Activated CD8-positive, alpha-beta T cell treated with anti-CD3 and anti-CD28 coated beads for 36 hours (primary cell): ENCODE measurements at regions not wholly inside any gene's neighbourhood (a gene's known extent, or its start where the extent isn't known, plus 50 kb on each side); places are given as distances from the start of the nearest gene placed in this dataset.

Source experiments
- ATAC-seq: fragments of 200-7000 bp; cut with Tn5 transposase; one replicate; pipeline ENCODE4 v1.10.0; 2021; ENCODE audit warnings: mild to moderate bottlenecking, moderate library complexity
- CTCF ChIA-PET: fragments of 350-600 bp; sonication (Branson Sonifier 250); formaldehyde crosslinking; loops from one replicate; lab custom pipeline; 2021; ENCODE audit warnings: antibody characterized with exemption; lab: Charles Lee
- POLR2A ChIA-PET: fragments of 350-600 bp; sonication (Branson Sonifier 250); formaldehyde crosslinking; loops from one replicate; lab custom pipeline; 2021; ENCODE audit warnings: antibody characterized with exemption; lab: Charles Lee
- DNase-seq: peaks from one replicate; pipeline ENCODE4 v3.0.0-alpha.2; 2020
- H3K27ac Mint-ChIP-seq: one replicate; pipeline ENCODE4 v1.8.0; 2021; ENCODE audit warnings: mild to moderate bottlenecking, mixed read lengths
- H3K27me3 Mint-ChIP-seq: one replicate; pipeline ENCODE4 v1.8.0; 2021; ENCODE audit warnings: mixed read lengths
- H3K36me3 Mint-ChIP-seq: one replicate; pipeline ENCODE4 v1.8.0; 2021; ENCODE audit warnings: low read depth, mixed read lengths
- H3K4me1 Mint-ChIP-seq: one replicate; pipeline ENCODE4 v1.8.0; 2021; ENCODE audit warnings: low read depth, mixed read lengths
- H3K4me3 Mint-ChIP-seq: one replicate; pipeline ENCODE4 v1.8.0; 2021; ENCODE audit warnings: mild to moderate bottlenecking, moderate library complexity, mixed read lengths
- H3K9me3 Mint-ChIP-seq: one replicate; pipeline ENCODE4 v1.8.0; 2021; ENCODE audit warnings: mixed read lengths
- CTCF ChIP-seq: fragments of 200-600 bp; IDR thresholded peaks from one replicate; pipeline ENCODE4 v1.8.0; 2022; ENCODE audit warnings: antibody characterized with exemption, mild to moderate bottlenecking
- intact Hi-C: fragments of 100-400 bp; cut with micrococcal nuclease; formaldehyde crosslinking; loops from one replicate; pipeline ENCODE4 v1.10.0; 2022

DNA sequence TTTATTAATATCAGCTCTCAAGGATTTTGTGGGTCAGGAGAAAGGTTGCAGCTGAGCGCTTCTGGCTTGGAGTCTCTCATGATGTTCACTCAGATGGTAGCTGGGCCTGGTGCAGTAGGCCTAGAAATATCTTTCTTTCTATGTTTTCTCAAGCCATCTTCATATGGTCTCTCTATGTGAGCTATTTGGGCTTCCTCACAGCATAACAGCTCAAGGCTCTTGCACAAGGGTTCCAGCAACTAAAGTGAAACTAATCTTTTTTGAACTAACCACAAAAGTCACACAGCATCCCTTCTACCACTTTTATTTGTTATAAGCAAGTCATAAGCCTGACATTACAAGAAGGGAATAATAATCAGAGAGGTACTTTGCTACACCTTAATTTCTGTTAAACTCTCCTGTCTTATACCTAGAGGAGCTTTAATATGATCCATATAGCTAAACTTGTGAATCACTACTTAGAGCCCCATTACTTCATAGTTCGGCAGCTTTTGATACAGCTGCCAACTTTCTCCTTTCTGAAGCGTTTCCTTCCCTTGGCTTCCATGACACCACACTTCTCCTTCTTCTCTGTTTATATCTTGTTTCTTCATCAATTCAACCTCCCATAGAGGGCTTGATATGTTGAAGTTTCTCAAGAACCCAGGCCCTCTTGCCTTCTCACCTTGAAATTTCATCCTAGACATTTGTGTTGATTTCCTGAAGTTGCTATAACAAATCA, 720.2 kb downstream of the LTN1 start:
- Mint-ChIP-seq H3K27me3 (no peaks in the 10 kb centered on the region), H3K36me3 (no peaks in the 10 kb centered on the region), H3K4me3 (no peak overlapping the region), H3K9me3 (no peaks in the 10 kb centered on the region), H3K27ac (no peak overlapping the region), H3K4me1 (no peaks in the 10 kb centered on the region)
- intact Hi-C loops = no loop called here
- ATAC-seq = no peak
- CTCF ChIA-PET = no interaction called here
- no peak for TF ChIP-seq CTCF
- DNase-seq = no peak
- POLR2A ChIA-PET = no interaction called here

DNA sequence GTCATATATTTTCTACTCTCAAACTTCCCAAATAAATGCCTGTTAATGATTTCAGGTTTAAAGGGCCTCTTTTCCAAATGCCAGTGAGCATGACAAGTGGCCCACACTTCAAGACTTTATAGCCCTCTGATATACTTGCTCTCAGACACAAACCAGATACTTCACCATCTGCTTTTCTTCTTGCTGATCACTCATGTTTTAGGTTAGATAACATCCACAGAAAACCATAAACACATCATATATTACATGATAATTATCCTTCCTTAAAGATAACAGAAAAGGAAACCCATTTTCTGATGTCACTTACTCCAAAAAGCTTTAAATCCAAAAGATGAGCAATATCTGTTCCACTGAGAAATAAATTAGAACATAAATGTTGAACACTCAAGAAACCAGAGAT, 723.5 kb downstream of the LTN1 start:
- no peaks in the 10 kb centered on the region for H3K9me3 Mint-ChIP-seq
- POLR2A ChIA-PET = no interaction called here
- CTCF ChIA-PET = no interaction called here
- ATAC-seq (no peak), DNase-seq (no peak)
- no peak overlapping the region for H3K4me3 Mint-ChIP-seq
- H3K27ac Mint-ChIP-seq = no peak overlapping the region
- H3K4me1 Mint-ChIP-seq = no peaks in the 10 kb centered on the region
- intact Hi-C loops = no loop called here
- no peaks in the 10 kb centered on the region for H3K27me3 Mint-ChIP-seq
- no peak for TF ChIP-seq CTCF
- H3K36me3 Mint-ChIP-seq = no peaks in the 10 kb centered on the region

- POLR2A ChIA-PET = no interaction called here
- TF ChIP-seq CTCF = no peak
- Mint-ChIP-seq H3K9me3 (no peaks in the 10 kb centered on the region), H3K27ac (no peak overlapping the region), H3K4me3 (no peak overlapping the region), H3K4me1 (no peaks in the 10 kb centered on the region), H3K27me3 (no peaks in the 10 kb centered on the region), H3K36me3 (no peaks in the 10 kb centered on the region)
- ATAC-seq (no peak), DNase-seq (no peak)
- intact Hi-C loops = no loop called here
- CTCF ChIA-PET = no interaction called here
Observed at GRCh38 chr21:28268685-28269084, 724.0 kb downstream of the LTN1 start.

- DNase-seq = no peak
- Mint-ChIP-seq H3K9me3 (no peaks in the 10 kb centered on the region), H3K4me1 (no peaks in the 10 kb centered on the region), H3K27ac (no peak overlapping the region), H3K36me3 (no peaks in the 10 kb centered on the region), H3K4me3 (no peak overlapping the region), H3K27me3 (no peaks in the 10 kb centered on the region)
- ChIA-PET CTCF (no interaction called here), POLR2A (no interaction called here)
- intact Hi-C loops = no loop called here
- TF ChIP-seq CTCF = no peak
- no peak for ATAC-seq
Observed at GRCh38 chr21:28267449-28267848, 725.2 kb downstream of the LTN1 start.

DNA sequence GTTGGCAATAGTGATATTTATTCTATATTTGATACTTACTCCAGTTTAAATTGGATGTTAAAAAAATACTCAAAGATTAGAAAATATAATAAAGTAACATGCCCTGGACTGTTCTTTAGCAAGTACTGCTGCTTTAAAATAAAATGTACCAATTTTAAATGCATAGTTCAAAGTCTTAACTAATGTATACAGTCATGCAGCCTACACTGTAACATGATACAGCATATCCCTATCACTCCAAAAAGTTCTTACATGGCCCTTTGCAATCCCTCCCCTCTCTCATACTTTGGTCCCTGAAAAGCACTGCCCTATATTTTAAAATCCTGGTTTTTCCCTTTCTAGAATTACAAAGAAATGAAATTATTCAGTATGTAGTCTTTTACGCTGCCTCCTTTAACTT, 726.6 kb downstream of the LTN1 start:
- Mint-ChIP-seq H3K27me3 (no peaks in the 10 kb centered on the region), H3K36me3 (no peaks in the 10 kb centered on the region), H3K4me3 (no peak overlapping the region), H3K4me1 (no peaks in the 10 kb centered on the region), H3K27ac (no peak overlapping the region), H3K9me3 (no peaks in the 10 kb centered on the region)
- DNase-seq (no peak), ATAC-seq (no peak)
- ChIA-PET POLR2A (no interaction called here), CTCF (no interaction called here)
- TF ChIP-seq CTCF = no peak
- intact Hi-C loops = no loop called here
